ENCODE measurements at regions not wholly inside any gene's neighbourhood (a gene's known extent, or its start where the extent isn't known, plus 50 kb on each side); places are given as distances from the start of the nearest gene placed in this dataset.

DNA sequence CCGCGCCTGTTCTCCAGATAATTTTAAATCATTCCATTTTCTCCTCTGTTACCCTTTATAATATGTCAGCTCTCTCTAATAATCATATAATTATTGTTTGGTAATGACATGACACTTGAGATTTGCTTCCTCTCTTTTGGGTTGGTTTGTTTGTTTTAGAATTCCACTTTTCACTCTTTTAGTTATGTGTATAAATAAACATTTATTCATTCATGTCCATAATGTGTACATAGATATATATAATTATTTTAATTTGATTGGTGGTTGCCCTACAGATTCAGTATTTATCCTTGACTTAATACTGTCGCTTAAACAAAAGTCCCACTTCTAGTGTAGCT, 93.4 kb upstream of the FMN2 start:
- TF ChIP-seq, protein P1, sequence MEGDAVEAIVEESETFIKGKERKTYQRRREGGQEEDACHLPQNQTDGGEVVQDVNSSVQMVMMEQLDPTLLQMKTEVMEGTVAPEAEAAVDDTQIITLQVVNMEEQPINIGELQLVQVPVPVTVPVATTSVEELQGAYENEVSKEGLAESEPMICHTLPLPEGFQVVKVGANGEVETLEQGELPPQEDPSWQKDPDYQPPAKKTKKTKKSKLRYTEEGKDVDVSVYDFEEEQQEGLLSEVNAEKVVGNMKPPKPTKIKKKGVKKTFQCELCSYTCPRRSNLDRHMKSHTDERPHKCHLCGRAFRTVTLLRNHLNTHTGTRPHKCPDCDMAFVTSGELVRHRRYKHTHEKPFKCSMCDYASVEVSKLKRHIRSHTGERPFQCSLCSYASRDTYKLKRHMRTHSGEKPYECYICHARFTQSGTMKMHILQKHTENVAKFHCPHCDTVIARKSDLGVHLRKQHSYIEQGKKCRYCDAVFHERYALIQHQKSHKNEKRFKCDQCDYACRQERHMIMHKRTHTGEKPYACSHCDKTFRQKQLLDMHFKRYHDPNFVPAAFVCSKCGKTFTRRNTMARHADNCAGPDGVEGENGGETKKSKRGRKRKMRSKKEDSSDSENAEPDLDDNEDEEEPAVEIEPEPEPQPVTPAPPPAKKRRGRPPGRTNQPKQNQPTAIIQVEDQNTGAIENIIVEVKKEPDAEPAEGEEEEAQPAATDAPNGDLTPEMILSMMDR (optimal IDR thresholded peaks at IDR 0.05 in 1 of 3, IDR thresholded peaks at IDR 0.05 in 1 of 3, conservative IDR thresholded peaks at IDR 0.05 in 1 of 3; ENCODE audit: extremely low read depth in 1 of 3, insufficient read depth in 2 of 3, low read length in 3 of 3), result no peak
- no peak for TF ChIP-seq EZH2 (IDR thresholded peaks at IDR 0.05; ENCODE audit: low read length)

All from keratinocyte (primary cell).